GM13977 (cell line): ENCODE measurements at regions not wholly inside any gene's neighbourhood (a gene's known extent, or its start where the extent isn't known, plus 50 kb on each side); places are given as distances from the start of the nearest gene placed in this dataset.

Experiments used
- DNase-seq: peaks from one replicate; pipeline ENCODE4 v3.0.0; 2012; ENCODE audit warnings: low spot score
- in situ Hi-C: fragments of 300-500 bp; cut with MboI; formaldehyde crosslinking; loops from one replicate; pipeline ENCODE4 v1.12.0; 2022; ENCODE audit warnings: low sequenced_read_pairs, low pct_unique_long_range_greater_than_20kb, mixed read lengths, inconsistent platforms; ENCODE audit not compliant: unreplicated experiment
- TF ChIP-seq, protein P1 (sequence below): IDR thresholded peaks from 2 replicates; pipeline ENCODE4 v1.5.1; 2012; ENCODE audit warnings: mild to moderate bottlenecking, control low read depth; ENCODE audit not compliant: insufficient read depth; ENCODE audit errors: extremely low read depth, missing control alignments

DNA sequence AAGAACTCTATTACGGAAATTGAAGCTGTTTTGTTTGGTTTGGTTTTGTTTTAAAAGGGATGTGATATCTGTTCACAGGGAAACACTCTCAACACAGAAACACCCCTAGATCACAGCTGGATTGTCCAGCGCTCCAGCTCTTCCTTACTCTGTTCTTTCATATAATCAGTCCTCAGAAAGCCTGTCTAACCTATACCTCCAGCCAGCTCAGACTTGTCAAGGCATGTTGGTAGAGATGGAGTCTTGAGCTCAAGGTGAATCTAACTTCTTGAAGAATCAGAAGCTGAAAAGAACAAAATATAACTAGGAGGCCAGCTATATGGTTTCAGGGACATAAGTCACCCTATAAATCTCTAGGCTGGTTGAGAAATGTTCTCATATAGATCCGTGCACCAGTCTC is 110.2 kb upstream of the EPHA3 start:
- DNase-seq = no peak
- TF ChIP-seq, protein P1, sequence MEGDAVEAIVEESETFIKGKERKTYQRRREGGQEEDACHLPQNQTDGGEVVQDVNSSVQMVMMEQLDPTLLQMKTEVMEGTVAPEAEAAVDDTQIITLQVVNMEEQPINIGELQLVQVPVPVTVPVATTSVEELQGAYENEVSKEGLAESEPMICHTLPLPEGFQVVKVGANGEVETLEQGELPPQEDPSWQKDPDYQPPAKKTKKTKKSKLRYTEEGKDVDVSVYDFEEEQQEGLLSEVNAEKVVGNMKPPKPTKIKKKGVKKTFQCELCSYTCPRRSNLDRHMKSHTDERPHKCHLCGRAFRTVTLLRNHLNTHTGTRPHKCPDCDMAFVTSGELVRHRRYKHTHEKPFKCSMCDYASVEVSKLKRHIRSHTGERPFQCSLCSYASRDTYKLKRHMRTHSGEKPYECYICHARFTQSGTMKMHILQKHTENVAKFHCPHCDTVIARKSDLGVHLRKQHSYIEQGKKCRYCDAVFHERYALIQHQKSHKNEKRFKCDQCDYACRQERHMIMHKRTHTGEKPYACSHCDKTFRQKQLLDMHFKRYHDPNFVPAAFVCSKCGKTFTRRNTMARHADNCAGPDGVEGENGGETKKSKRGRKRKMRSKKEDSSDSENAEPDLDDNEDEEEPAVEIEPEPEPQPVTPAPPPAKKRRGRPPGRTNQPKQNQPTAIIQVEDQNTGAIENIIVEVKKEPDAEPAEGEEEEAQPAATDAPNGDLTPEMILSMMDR = no peak
- in situ Hi-C loops = no loop called here

DNA sequence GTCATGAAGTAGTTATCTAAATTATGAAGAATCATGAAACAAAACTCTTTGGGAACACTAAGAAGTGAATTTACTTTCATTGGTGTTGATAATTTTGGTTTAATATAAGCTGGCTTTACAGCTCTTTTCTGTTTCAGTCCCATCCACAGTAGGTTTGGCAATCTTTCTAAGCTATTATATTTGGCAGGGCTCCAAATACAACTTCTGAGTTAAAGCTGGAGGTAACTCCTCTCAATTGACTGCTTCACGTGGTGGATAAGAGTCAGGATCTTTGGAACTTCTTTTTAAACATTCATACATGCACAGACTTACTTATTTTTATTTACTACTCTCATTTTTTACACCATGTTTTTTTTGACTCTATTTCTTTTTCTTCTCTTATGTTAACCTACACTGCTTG is 106.5 kb upstream of the EPHA3 start:
- TF ChIP-seq, protein P1 = no peak
- in situ Hi-C loops = no loop called here
- DNase-seq = no peak

DNA sequence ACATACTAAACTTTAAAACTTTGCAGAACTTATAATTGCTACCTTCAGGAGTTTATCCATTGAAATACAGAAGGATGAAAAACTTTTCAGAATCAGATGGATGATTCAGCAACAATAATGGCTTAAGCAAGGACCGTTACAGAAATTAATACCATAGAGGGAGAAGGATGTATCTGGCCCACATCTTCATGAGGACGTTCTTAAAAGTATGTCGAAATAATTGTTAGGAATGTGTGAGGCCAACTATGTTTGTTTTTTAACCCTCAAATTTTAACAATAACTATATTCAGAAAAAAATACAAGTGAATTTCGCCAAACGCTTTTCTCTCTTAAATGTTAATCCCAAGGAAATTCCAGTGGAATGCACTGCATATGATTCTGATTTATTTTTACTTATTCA is 105.2 kb upstream of the EPHA3 start:
- no peak for DNase-seq
- TF ChIP-seq, protein P1 = no peak
- in situ Hi-C loops = no loop called here

DNA sequence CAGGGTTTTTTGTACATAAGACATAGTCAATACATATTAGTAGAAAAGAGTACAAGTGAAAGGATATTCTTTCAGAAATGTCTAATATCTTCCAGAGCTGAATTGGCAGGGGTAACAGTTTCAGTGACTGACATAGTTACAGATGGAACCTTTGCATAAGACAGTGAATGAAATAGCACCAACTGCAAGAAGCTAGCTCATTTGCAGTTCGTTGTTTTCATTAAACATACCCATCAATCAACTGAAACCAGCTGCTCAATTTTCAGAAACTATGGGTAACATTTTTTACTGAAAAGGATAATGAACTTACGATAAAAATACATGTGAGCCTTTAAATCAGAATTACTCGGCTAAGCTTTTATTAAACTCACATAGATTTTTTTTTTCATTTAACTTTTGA is 93.9 kb upstream of the EPHA3 start:
- DNase-seq = no peak
- in situ Hi-C loops = no loop called here
- TF ChIP-seq, protein P1 = no peak

DNA sequence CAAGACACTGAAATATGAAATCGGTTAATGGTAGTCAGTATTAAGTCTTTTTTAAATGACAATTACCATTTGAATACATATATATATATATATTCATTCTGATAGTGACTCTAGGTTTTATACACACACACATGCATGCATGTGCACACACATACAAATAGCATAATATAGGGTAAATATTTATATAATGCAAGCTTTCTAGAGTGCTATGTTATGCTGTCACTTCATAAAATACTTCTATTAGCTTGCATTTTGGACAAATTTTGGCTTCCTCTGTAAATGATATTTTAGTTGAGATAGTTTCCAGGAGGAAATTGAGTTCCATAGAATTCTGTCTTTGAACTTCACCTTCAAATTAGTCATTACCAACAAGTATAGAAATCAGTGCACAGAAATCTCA is 89.9 kb upstream of the EPHA3 start:
- in situ Hi-C loops = no loop called here
- TF ChIP-seq, protein P1 = no peak
- no peak for DNase-seq

DNA sequence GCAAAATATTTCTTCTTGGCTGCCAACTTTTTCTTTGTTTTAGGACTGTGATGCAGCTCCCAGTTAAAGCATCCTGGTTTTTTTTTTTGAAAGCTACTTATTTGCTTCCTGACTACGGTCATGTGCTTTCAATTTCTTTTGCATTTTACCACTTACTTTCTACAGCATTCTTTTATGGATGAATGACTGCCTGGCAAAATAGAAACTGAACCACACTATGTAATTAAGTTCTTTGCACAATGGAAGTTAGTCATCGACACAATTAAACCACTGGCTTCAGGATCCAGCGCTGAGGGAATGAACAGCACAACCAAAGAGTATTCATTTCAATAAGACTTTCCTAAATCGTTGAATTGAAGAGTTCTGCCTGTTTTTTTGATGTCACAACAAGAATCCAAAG is 82.2 kb upstream of the EPHA3 start:
- DNase-seq = no peak
- TF ChIP-seq, protein P1 = no peak
- in situ Hi-C loops = no loop called here
